H1 (cell line): ENCODE measurements at regions not wholly inside any gene's neighbourhood (a gene's known extent, or its start where the extent isn't known, plus 50 kb on each side); places are given as distances from the start of the nearest gene placed in this dataset.

Experiments
- CTCF ChIP-seq, 3 experiments: IDR thresholded peaks; 1 replicate in 2 of 3; 2 replicates in 1 of 3; pipeline versions ENCODE4 v1.5.1 to v1.6.1; 2011; ENCODE audit warnings: low read length in 3 of 3, mild to moderate bottlenecking in 3 of 3, inconsistent platforms in 2 of 3, low read depth in 1 of 3, moderate library complexity in 1 of 3; ENCODE audit not compliant: insufficient read depth in 1 of 3; ENCODE audit errors: control extremely low read depth in 1 of 3
- EZH2 ChIP-seq: fragments of 200-600 bp; sonication (generic); IDR thresholded peaks from 2 replicates; pipeline ENCODE4 v1.7.1; 2012; ENCODE audit warnings: low read depth, mild to moderate bottlenecking, moderate library complexity, low read length, inconsistent platforms; ENCODE audit not compliant: severe bottlenecking
- MAFK ChIP-seq: IDR thresholded peaks from 2 replicates; pipeline ENCODE4 v1.6.1; 2012; ENCODE audit warnings: low read depth, mild to moderate bottlenecking, improper control_type of control experiment, low read length
- POLR2AphosphoS5 ChIP-seq: IDR thresholded peaks from 2 replicates; pipeline ENCODE4 v1.6.1; 2011; ENCODE audit warnings: low read depth, low read length

GRCh38 chr7:155244675-155245074 lies 53.0 kb upstream of the INSIG1 start:
- TF ChIP-seq MAFK (no peak), EZH2 (no peak), CTCF (IDR thresholded peaks at IDR 0.05; ENCODE audit: control extremely low read depth in 1 of 3, insufficient read depth in 1 of 3, low read depth in 1 of 3, low read length in 3 of 3) (no peak), POLR2AphosphoS5 (no peak)
